ENCODE measurements at regions not wholly inside any gene's neighbourhood (a gene's known extent, or its start where the extent isn't known, plus 50 kb on each side); places are given as distances from the start of the nearest gene placed in this dataset.

DNA sequence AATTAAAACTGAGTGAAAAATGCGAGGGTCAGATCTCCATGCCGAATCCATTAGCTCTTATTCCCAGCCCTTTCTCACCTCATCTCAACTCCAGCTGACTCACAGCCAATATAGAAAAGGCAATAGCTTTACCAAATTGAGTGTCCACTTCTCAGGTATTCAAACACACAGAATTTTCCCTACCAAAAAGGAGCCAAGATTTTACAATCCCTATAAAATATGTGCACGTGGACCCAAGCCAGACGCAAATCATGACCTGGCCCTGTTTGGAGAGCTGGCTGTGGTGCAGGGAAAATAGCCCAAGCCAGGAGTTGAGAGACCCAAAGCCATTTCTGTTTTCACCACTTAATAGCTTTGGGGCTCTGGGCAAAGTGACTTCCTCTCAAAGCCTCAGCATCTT, 379.7 kb upstream of the AUTS2 start:
- TF ChIP-seq, protein P1, sequence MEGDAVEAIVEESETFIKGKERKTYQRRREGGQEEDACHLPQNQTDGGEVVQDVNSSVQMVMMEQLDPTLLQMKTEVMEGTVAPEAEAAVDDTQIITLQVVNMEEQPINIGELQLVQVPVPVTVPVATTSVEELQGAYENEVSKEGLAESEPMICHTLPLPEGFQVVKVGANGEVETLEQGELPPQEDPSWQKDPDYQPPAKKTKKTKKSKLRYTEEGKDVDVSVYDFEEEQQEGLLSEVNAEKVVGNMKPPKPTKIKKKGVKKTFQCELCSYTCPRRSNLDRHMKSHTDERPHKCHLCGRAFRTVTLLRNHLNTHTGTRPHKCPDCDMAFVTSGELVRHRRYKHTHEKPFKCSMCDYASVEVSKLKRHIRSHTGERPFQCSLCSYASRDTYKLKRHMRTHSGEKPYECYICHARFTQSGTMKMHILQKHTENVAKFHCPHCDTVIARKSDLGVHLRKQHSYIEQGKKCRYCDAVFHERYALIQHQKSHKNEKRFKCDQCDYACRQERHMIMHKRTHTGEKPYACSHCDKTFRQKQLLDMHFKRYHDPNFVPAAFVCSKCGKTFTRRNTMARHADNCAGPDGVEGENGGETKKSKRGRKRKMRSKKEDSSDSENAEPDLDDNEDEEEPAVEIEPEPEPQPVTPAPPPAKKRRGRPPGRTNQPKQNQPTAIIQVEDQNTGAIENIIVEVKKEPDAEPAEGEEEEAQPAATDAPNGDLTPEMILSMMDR (IDR thresholded peaks at IDR 0.05; ENCODE audit: low read depth, low read length, poor library complexity, severe bottlenecking): no peak
- no peak for TF ChIP-seq EZH2phosphoT487 (IDR thresholded peaks at IDR 0.05; ENCODE audit: borderline replicate concordance, low read length)

Data from DOHH2 (cell line).